ENCODE measurements at regions not wholly inside any gene's neighbourhood (a gene's known extent, or its start where the extent isn't known, plus 50 kb on each side); places are given as distances from the start of the nearest gene placed in this dataset.

DNA sequence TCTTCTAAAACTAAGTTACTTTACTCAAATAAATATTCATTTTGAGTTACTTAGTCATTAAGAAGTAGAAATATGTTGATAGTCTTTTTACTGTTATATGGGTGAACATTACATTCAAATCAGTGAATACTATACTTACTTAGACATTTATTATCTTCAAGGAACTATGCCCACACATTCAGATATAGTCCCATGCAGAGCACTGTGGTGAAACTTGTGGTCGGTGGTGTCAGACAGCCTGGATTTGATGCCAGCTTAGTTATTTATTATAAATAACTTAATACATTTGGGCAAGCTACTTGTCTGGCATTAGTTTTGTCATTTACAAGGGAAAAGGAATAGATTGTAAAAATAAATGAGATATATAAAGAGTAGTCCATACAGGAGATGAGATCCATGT is 149.5 kb downstream of the RAP2B start:
- H3K9me3 ChIP-seq (ENCODE audit: low read depth, low read length) = no peaks in the 10 kb centered on the region
- no peak overlapping the region for H3K27ac ChIP-seq
- H3K36me3 ChIP-seq (ENCODE audit: insufficient read depth, low read length) = no peaks in the 10 kb centered on the region
- H3K4me3 ChIP-seq = no peak overlapping the region
- no peak overlapping the region for H3K9ac ChIP-seq (ENCODE audit: insufficient read length)
- no peak for DNase-seq (ENCODE audit: low read depth, low spot score)
- TF ChIP-seq POLR2AphosphoS5 (IDR thresholded peaks at IDR 0.05; ENCODE audit: borderline replicate concordance, low read depth, low read length) (no peak), EZH2 (IDR thresholded peaks at IDR 0.05) (no peak), FOXP2 (optimal IDR thresholded peaks at IDR 0.05; ENCODE audit: control extremely low read depth, extremely low read length, insufficient read depth) (no peak)

DNA sequence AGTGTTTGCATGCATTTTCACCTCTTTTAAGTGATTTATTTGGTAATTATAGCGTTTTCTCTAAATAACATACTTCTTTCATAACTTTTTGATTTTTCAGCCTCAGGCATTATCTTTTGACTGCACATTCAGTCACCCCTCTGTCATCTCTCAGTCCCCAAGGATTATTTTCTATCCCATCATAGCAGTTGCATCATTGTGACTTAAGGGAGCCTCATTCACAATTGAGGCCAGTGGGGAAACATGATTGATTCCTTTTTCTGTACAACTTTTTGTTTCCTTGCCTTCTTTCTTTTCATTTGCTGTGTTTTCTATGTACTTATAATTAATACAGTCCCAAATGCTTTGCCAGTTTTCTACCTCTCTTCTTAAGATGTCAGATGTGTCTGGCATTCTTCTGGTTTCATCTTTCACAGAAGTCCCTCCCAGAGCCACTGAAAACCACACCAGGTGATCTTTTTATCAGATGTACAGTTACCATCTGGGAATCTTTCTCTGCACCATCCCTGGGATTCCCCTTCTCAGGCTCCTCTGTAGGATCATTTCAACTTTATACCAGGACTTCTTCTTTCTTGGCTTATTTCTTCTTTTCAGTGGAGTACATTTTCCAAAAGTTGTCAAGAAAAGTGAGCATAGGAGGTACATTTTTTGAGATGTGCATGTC is 151.4 kb downstream of the RAP2B start:
- Histone ChIP-seq H3K36me3 (ENCODE audit: insufficient read depth, low read length) (no peaks in the 10 kb centered on the region), H3K9me3 (ENCODE audit: low read depth, low read length) (no peaks in the 10 kb centered on the region), H3K4me3 (no peak overlapping the region), H3K27ac (no peak overlapping the region), H3K9ac (ENCODE audit: insufficient read length) (no peak overlapping the region)
- DNase-seq (ENCODE audit: low read depth, low spot score) = no peak
- no peak for TF ChIP-seq POLR2AphosphoS5 (IDR thresholded peaks at IDR 0.05; ENCODE audit: borderline replicate concordance, low read depth, low read length)
- no peak for TF ChIP-seq EZH2 (IDR thresholded peaks at IDR 0.05)
- no peak for TF ChIP-seq FOXP2 (optimal IDR thresholded peaks at IDR 0.05; ENCODE audit: control extremely low read depth, extremely low read length, insufficient read depth)

DNA sequence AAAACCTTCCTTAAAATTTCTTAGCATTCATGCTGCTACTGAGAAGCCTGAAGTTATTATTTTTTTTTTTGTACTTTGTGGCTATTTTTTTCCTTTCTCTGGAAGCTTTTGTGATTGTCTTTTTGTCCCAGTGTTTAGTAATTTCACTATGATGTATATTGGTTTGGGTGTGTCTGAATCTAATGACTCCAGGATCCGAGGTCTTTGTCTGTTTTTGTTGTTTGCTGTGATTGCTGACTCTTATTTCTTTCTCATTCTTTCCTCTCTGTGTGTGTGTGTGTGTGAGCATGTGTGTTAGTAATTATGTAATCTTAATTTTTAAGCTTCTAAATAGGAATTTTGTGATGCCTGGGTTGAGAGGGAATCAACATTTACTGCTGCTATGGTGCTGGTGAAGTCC is 152.0 kb downstream of the RAP2B start:
- Histone ChIP-seq H3K27ac (no peak overlapping the region), H3K9ac (ENCODE audit: insufficient read length) (no peak overlapping the region), H3K9me3 (ENCODE audit: low read depth, low read length) (no peaks in the 10 kb centered on the region), H3K4me3 (no peak overlapping the region), H3K36me3 (ENCODE audit: insufficient read depth, low read length) (no peaks in the 10 kb centered on the region)
- no peak for DNase-seq (ENCODE audit: low read depth, low spot score)
- TF ChIP-seq EZH2 (IDR thresholded peaks at IDR 0.05) = no peak
- no peak for TF ChIP-seq POLR2AphosphoS5 (IDR thresholded peaks at IDR 0.05; ENCODE audit: borderline replicate concordance, low read depth, low read length)
- no peak for TF ChIP-seq FOXP2 (optimal IDR thresholded peaks at IDR 0.05; ENCODE audit: control extremely low read depth, extremely low read length, insufficient read depth)

DNA sequence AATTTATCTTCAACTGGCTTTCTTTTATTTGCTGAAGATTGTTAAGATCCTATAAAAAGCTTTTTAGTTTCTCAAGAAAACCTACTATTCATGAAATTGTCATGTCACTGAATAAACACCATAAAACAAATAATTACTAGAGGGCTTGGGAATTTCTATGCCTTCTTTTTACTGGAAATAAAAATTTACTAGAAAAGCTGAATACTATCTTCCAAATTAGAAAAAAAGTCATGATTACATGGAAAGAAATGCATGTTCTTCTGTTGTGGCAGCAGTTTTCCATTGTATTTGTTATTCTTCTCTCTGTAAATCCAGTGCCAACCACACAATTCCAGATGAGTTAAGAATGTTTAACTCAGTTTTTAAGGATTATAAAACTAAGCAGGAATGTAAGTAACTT is 153.8 kb downstream of the RAP2B start:
- Histone ChIP-seq H3K36me3 (ENCODE audit: insufficient read depth, low read length) (no peaks in the 10 kb centered on the region), H3K4me3 (no peak overlapping the region), H3K9ac (ENCODE audit: insufficient read length) (no peak overlapping the region), H3K27ac (no peak overlapping the region), H3K9me3 (ENCODE audit: low read depth, low read length) (no peaks in the 10 kb centered on the region)
- TF ChIP-seq FOXP2 (optimal IDR thresholded peaks at IDR 0.05; ENCODE audit: control extremely low read depth, extremely low read length, insufficient read depth) (no peak), EZH2 (IDR thresholded peaks at IDR 0.05) (no peak), POLR2AphosphoS5 (IDR thresholded peaks at IDR 0.05; ENCODE audit: borderline replicate concordance, low read depth, low read length) (no peak)
- DNase-seq (ENCODE audit: low read depth, low spot score) = no peak

DNA sequence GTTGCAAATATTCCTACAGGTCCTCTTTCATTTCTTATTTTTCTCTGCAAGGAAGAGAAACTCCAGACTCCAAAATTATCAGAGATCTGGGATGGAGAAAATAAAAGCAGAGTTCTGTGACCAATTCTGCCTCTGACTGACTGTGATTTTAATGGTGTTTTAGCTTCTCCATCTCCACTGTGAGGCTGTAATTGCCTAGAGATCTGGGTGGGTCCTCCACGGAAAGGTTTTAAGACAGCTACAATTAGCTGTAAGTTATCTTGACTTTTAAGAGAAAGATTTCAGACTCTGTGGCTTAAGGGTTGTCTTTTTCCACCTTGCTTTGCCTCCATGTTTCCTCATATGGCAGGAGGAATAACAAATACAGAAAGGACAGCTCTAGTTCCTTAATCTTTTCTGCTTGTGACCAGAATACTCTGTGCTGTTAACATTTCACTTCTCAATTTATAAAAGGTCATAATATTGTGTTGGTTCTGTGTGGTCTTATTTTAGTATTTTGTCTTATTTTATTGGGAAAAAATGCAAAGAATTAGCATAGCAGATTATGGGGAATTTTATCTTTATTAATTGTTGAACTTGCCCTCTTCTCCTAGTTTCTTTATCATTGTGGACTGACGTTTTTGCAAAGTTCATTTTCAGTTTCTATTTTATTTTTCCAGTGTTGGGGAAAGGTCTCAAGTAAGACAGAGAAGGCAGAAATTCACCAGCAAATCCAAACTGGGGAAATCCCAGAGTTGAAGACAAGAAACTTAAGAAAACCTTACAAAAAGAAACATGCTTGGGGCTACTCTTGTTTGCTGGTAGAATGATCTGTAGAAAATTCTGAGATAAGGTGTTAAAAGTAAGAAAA is 157.9 kb downstream of the RAP2B start:
- DNase-seq (ENCODE audit: low read depth, low spot score) = no peak
- Histone ChIP-seq H3K27ac (no peak overlapping the region), H3K36me3 (ENCODE audit: insufficient read depth, low read length) (no peaks in the 10 kb centered on the region), H3K4me3 (no peak overlapping the region), H3K9ac (ENCODE audit: insufficient read length) (no peak overlapping the region), H3K9me3 (ENCODE audit: low read depth, low read length) (no peaks in the 10 kb centered on the region)
- TF ChIP-seq POLR2AphosphoS5 (IDR thresholded peaks at IDR 0.05; ENCODE audit: borderline replicate concordance, low read depth, low read length) (no peak), EZH2 (IDR thresholded peaks at IDR 0.05) (no peak), FOXP2 (optimal IDR thresholded peaks at IDR 0.05; ENCODE audit: control extremely low read depth, extremely low read length, insufficient read depth) (no peak)

DNA sequence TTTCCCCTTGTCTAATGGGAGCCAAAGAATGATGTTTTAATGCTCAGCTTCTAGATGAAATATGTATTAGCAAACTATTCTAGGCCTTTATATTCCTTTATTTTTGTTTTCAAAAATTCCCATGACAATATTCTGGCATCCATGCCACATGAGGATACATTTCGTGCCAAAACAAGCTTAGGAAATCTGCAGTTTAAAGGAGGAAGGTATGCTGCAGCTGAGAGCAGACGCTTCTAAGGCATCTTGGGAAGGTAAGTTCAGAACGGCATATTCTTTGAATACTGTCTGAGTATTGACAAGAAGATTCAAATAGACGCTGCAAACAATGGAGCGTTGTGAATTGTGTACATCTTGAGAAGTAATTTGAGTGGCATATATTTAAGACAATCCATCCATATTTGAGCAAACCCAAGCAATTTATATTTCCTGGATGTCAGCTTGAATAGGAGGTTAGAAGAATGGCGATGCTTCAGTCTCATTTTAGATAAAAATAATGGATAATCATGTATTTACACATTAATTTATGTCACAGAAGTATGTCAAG is 158.6 kb downstream of the RAP2B start:
- no peak for TF ChIP-seq FOXP2 (optimal IDR thresholded peaks at IDR 0.05; ENCODE audit: control extremely low read depth, extremely low read length, insufficient read depth)
- no peaks in the 10 kb centered on the region for H3K36me3 ChIP-seq (ENCODE audit: insufficient read depth, low read length)
- H3K4me3 ChIP-seq = no peak overlapping the region
- no peak overlapping the region for H3K27ac ChIP-seq
- no peaks in the 10 kb centered on the region for H3K9me3 ChIP-seq (ENCODE audit: low read depth, low read length)
- no peak overlapping the region for H3K9ac ChIP-seq (ENCODE audit: insufficient read length)
- DNase-seq (ENCODE audit: low read depth, low spot score) = no peak

DNA sequence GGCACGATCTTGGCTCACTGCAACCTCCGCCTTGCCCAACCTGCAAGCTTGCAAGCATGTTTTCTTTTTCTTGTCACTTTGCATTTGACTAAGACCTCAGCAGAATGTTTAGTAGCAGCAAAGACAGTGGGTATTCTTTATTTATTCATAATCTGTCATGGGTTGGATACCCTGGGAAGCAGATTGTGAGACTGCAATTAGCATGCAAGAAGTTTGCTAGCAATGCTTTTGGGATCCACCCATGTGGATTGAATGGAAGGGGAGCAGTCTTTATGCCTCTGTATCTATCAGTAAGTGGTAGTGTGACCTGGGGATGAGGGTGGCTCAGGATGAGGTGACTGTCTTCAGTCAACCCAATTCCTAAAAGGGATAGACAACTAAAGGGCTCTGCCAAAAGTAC is 166.7 kb downstream of the RAP2B start:
- no peak overlapping the region for H3K4me3 ChIP-seq
- no peak overlapping the region for H3K27ac ChIP-seq
- H3K9me3 ChIP-seq (ENCODE audit: low read depth, low read length) = no peaks in the 10 kb centered on the region
- H3K36me3 ChIP-seq (ENCODE audit: insufficient read depth, low read length) = no peaks in the 10 kb centered on the region
- no peak for TF ChIP-seq FOXP2 (optimal IDR thresholded peaks at IDR 0.05; ENCODE audit: control extremely low read depth, extremely low read length, insufficient read depth)
- no peak for TF ChIP-seq POLR2AphosphoS5 (IDR thresholded peaks at IDR 0.05; ENCODE audit: borderline replicate concordance, low read depth, low read length)
- TF ChIP-seq EZH2 (IDR thresholded peaks at IDR 0.05) = no peak
- H3K9ac ChIP-seq (ENCODE audit: insufficient read length) = no peak overlapping the region
- no peak for DNase-seq (ENCODE audit: low read depth, low spot score)

DNA sequence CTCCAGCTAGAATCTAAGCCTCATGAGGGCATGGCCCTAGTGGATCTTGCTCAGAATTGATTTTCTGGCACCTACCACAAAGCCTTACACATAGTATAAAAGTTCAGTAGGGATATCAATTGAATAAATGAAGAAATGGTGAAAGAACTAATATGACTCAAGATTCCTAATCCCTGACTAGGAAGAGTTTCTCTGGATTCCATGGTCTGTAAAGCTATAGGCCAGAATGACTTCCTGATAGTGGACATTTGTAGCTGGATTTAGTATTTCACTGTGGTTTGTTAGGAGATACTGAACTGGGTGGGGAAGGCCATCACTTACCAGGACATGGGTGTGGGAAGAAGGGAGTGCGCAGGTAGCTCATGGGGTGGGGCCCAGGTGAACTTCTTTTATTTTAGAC is 168.9 kb downstream of the RAP2B start:
- DNase-seq (ENCODE audit: low read depth, low spot score) = no peak
- TF ChIP-seq FOXP2 (optimal IDR thresholded peaks at IDR 0.05; ENCODE audit: control extremely low read depth, extremely low read length, insufficient read depth) (no peak), POLR2AphosphoS5 (IDR thresholded peaks at IDR 0.05; ENCODE audit: borderline replicate concordance, low read depth, low read length) (no peak), EZH2 (IDR thresholded peaks at IDR 0.05) (no peak)
- H3K27ac ChIP-seq = no peak overlapping the region

More for the DNA sequence above, 168.9 kb downstream of the RAP2B start:
- no peaks in the 10 kb centered on the region for H3K9me3 ChIP-seq (ENCODE audit: low read depth, low read length)
- no peak overlapping the region for H3K4me3 ChIP-seq
- no peaks in the 10 kb centered on the region for H3K36me3 ChIP-seq (ENCODE audit: insufficient read depth, low read length)
- H3K9ac ChIP-seq (ENCODE audit: insufficient read length) = no peak overlapping the region

Data from SK-N-MC (cell line).